ENCODE measurements at regions not wholly inside any gene's neighbourhood (a gene's known extent, or its start where the extent isn't known, plus 50 kb on each side); places are given as distances from the start of the nearest gene placed in this dataset.

DNA sequence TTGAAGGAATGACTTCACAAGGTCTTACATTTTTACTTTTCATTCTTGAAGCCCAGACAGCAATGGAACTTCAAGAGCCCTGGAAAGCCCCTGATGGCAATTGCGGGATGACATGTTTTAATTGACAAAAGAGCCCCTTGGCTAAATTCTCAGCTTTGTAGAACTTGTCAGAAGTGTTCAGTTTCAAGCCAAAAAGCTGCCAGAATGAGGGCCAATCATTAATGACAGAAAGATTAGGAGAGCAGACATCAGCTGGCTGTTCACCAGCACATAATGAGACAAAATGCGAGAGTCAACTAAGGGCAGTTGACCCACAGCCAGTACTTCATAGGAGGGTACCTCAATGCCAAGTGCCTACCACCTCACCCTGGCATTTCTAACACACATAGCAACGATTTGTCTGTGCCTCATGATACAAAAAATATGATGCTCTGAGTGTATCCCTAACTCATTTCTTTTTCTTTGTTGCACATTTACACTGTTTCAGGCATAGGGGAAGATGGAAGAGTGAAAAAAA lies 243.1 kb downstream of the MYLK4 start:
- Histone ChIP-seq H3K27me3 (no peaks in the 10 kb centered on the region), H3K4me1 (ENCODE audit: insufficient read depth) (no peaks in the 10 kb centered on the region), H3K9me3 (no peaks in the 10 kb centered on the region), H3K4me3 (no peak overlapping the region), H3K36me3 (no peaks in the 10 kb centered on the region), H3K27ac (no peak overlapping the region)
- TF ChIP-seq POLR2A (IDR thresholded peaks at IDR 0.05), result no peak
- no peak for TF ChIP-seq EP300 (IDR thresholded peaks at IDR 0.05)
- TF ChIP-seq, protein P1, sequence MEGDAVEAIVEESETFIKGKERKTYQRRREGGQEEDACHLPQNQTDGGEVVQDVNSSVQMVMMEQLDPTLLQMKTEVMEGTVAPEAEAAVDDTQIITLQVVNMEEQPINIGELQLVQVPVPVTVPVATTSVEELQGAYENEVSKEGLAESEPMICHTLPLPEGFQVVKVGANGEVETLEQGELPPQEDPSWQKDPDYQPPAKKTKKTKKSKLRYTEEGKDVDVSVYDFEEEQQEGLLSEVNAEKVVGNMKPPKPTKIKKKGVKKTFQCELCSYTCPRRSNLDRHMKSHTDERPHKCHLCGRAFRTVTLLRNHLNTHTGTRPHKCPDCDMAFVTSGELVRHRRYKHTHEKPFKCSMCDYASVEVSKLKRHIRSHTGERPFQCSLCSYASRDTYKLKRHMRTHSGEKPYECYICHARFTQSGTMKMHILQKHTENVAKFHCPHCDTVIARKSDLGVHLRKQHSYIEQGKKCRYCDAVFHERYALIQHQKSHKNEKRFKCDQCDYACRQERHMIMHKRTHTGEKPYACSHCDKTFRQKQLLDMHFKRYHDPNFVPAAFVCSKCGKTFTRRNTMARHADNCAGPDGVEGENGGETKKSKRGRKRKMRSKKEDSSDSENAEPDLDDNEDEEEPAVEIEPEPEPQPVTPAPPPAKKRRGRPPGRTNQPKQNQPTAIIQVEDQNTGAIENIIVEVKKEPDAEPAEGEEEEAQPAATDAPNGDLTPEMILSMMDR (IDR thresholded peaks at IDR 0.05), result no peak
- intact Hi-C loops (cut with DNase I), result no loop called here
- no peak for DNase-seq
- WGBS, 3 donors, result 68 to 73% (median 72%) methylated on average over 3 of the region's 3 CpGs

DNA sequence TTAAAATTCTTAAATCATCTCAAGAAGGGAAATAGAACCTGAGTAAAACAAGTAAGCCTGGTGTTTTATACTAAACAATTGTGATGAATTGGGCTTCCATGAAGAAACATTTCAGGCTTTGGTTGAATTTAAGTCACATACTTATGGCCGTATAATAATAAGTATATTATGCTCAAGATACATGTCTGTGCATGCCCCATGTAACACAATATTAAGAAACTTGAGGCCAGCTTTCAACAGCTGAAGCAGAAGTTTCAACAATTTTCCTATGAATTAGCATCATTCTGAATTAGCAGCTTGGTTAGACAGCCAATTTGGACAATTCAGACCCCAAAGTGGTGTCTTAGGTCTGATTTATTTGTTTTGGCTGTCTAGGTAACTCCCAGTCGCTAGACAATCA lies 243.7 kb downstream of the MYLK4 start:
- Histone ChIP-seq H3K9me3 (no peaks in the 10 kb centered on the region), H3K4me3 (no peak overlapping the region), H3K27ac (no peak overlapping the region), H3K4me1 (ENCODE audit: insufficient read depth) (no peaks in the 10 kb centered on the region), H3K36me3 (no peaks in the 10 kb centered on the region), H3K27me3 (no peaks in the 10 kb centered on the region)
- intact Hi-C loops (cut with DNase I), result no loop called here
- DNase-seq, result no peak
- WGBS, 3 donors, result 73 to 86% (median 77%) methylated on average over 2 of the region's 2 CpGs
- TF ChIP-seq, protein P1 (IDR thresholded peaks at IDR 0.05), result no peak
- TF ChIP-seq EP300 (IDR thresholded peaks at IDR 0.05), result no peak

DNA sequence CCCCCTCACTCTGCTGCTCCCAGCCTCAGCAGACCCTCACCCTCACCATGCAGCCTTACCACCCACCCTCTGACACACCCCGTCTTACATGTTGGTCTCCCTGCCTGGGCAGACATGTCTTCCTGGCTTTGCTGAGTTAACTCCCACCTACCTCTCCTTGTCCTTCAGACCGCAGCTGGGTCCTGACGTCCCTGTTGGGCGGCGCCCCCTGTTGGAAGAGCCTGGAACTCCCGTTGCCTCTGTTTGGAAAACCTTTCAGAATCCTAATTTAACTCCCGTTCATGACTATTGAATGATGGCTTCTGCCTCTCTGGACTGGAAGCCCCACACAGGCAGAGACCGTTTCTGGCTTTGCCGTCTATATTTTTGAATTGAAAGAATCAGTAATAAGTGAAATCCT lies 245.1 kb downstream of the MYLK4 start:
- H3K36me3 ChIP-seq, result no peaks in the 10 kb centered on the region
- H3K27me3 ChIP-seq, result no peaks in the 10 kb centered on the region
- H3K4me1 ChIP-seq (ENCODE audit: insufficient read depth), result no peaks in the 10 kb centered on the region
- no peak overlapping the region for H3K4me3 ChIP-seq
- DNase-seq, result no peak
- H3K9me3 ChIP-seq, result no peaks in the 10 kb centered on the region
- 32 to 39% (median 32%) methylated on average over 9 of the region's 9 CpGs for WGBS, 3 donors
- no peak overlapping the region for H3K27ac ChIP-seq
- intact Hi-C loops (cut with DNase I), result no loop called here
- TF ChIP-seq EP300 (IDR thresholded peaks at IDR 0.05), result no peak
- TF ChIP-seq, protein P1 (IDR thresholded peaks at IDR 0.05), result no peak

DNA sequence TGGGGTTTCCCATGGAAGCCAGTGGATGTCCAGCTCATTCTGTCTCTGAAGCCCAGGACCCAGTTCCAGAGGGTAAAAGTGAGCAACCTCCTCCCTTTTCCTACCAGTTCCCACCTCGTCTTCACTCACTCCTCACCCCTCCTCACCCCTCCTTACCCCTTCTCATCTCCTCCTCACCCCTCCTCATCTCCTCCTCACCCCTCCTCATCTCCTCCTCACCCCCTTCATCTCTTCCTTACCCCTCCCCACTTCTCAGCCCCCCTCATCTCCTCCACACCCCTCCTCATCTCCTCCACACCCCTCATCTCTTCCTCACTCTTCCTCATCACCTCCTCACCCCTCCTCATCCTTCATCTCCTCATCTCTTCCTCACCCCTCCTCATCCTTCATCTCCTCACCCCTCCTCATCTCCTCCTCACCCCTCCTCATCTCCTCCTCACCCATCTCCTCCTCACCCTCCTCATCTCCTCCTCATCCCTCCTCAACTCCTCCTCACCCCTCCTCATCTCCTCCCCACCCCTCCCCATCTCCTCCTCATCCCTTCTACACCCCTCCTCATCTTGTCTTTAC lies 246.1 kb downstream of the MYLK4 start:
- intact Hi-C loops (cut with DNase I), result no loop called here
- Histone ChIP-seq H3K27ac (no peak overlapping the region), H3K36me3 (no peaks in the 10 kb centered on the region), H3K9me3 (no peaks in the 10 kb centered on the region), H3K4me3 (no peak overlapping the region), H3K27me3 (no peaks in the 10 kb centered on the region), H3K4me1 (ENCODE audit: insufficient read depth) (no peaks in the 10 kb centered on the region)
- no peak for TF ChIP-seq EP300 (IDR thresholded peaks at IDR 0.05)
- TF ChIP-seq, protein P1 (IDR thresholded peaks at IDR 0.05), result no peak
- no peak for TF ChIP-seq POLR2A (IDR thresholded peaks at IDR 0.05)
- WGBS, 3 donors, result 38 to 43% (median 42%) methylated on average over 1 of the region's 1 CpG
- DNase-seq, result no peak
